Panc1 (cell line): ENCODE measurements at regions not wholly inside any gene's neighbourhood (a gene's known extent, or its start where the extent isn't known, plus 50 kb on each side); places are given as distances from the start of the nearest gene placed in this dataset.
"Not testable (repeated sequence)": the region's sequence is repeated elsewhere in the genome, so short reads cannot be mapped to it uniquely, and the experiment has no call there.

ENCODE experiments used
- ATAC-seq: fragments of 200-7000 bp; cut with Tn5 transposase; 2 replicates; pipeline ENCODE4 v1.9.1; 2020; ENCODE audit warnings: mild to moderate bottlenecking, moderate library complexity
- BruUV-seq: library from RNA; stranded (reverse); fragments of 400-500 nt; replicated peaks from 2 replicates; lab custom pipeline; 2021; lab: Mats Ljungman, UMichigan
- CTCF ChIA-PET: fragments of 300-600 bp; sonication (Branson Sonifier 250); formaldehyde crosslinking; loops from one replicate; lab custom pipeline; 2022; ENCODE audit warnings: antibody characterized with exemption; lab: Charles Lee
- POLR2A ChIA-PET: fragments of 300-600 bp; sonication (Branson Sonifier 250); formaldehyde crosslinking; loops from one replicate; lab custom pipeline; 2022; ENCODE audit warnings: antibody characterized with exemption; lab: Charles Lee
- DNase-seq: peaks from one replicate; pipeline ENCODE4 v3.0.0-alpha.2; 2010; ENCODE audit warnings: low read depth, low spot score
- H3K27ac ChIP-seq: 2 replicates; pipeline ENCODE4 v1.5.1; 2011; ENCODE audit warnings: mild to moderate bottlenecking, low read length, inconsistent platforms
- H3K27me3 ChIP-seq: fragments of 200-500 bp; sonication (Bioruptor generic); 2 replicates; pipeline ENCODE4 v1.6.0; 2014; ENCODE audit warnings: low read length, inconsistent platforms; ENCODE audit not compliant: control insufficient read depth, insufficient read depth
- H3K36me3 ChIP-seq: fragments of 200-500 bp; sonication (Bioruptor generic); 2 replicates; pipeline ENCODE4 v1.5.1; 2014; ENCODE audit warnings: inconsistent platforms, mild to moderate bottlenecking, low read length, moderate library complexity; ENCODE audit not compliant: control insufficient read depth, insufficient read depth
- H3K4me1 ChIP-seq: 2 replicates; pipeline ENCODE4 v1.5.1; 2011; ENCODE audit warnings: inconsistent platforms, mild to moderate bottlenecking, low read length, moderate library complexity; ENCODE audit not compliant: control insufficient read depth, insufficient read depth
- H3K4me3 ChIP-seq, 2 experiments: 2 replicates each; pipeline ENCODE4 v1.5.1; 2011 to 2012; ENCODE audit warnings: low read depth in 2 of 2, low read length in 2 of 2, mild to moderate bottlenecking in 2 of 2, inconsistent platforms in 1 of 2, moderate library complexity in 1 of 2
- H3K9me3 ChIP-seq: fragments of 200-500 bp; sonication (Bioruptor generic); 2 replicates; pipeline ENCODE4 v1.5.1; 2014; ENCODE audit warnings: low read depth, mild to moderate bottlenecking, inconsistent platforms, low read length, moderate library complexity; ENCODE audit not compliant: control insufficient read depth, insufficient read depth
- CTCF ChIP-seq: fragments of 450-650 bp; IDR thresholded peaks from 2 replicates; pipeline ENCODE4 v1.5.1; 2017; ENCODE audit warnings: mild to moderate bottlenecking
- POLR2AphosphoS5 ChIP-seq: IDR thresholded peaks from 2 replicates; pipeline ENCODE4 v1.6.1; 2012; ENCODE audit warnings: mild to moderate bottlenecking, low read depth, low read length, moderate library complexity
- SIN3A ChIP-seq: IDR thresholded peaks from 2 replicates; pipeline ENCODE4 v1.6.1; 2012; ENCODE audit warnings: low read depth, mild to moderate bottlenecking, low read length, moderate library complexity, borderline replicate concordance; ENCODE audit not compliant: insufficient read depth
- TCF7L2 ChIP-seq: IDR thresholded peaks from 2 replicates; pipeline ENCODE4 v1.6.1; 2011; ENCODE audit warnings: mild to moderate bottlenecking, low read depth, low read length, inconsistent platforms
- in situ Hi-C: cut with HindIII; loops from 2 replicates; pipeline ENCODE4 v1.10.0; 2016; ENCODE audit warnings: low sequenced_read_pairs, low pct_unique_long_range_greater_than_20kb
- intact Hi-C: fragments of 100-400 bp; cut with micrococcal nuclease; formaldehyde crosslinking; loops from one replicate; pipeline ENCODE4 v1.10.0; 2022; ENCODE audit not compliant: unreplicated experiment
- TF ChIP-seq, protein P1 (sequence below), 2 experiments: IDR thresholded peaks; 2 replicates each; pipeline ENCODE4 v1.6.1; 2011 to 2012; ENCODE audit warnings: low read depth in 2 of 2, control low read depth in 1 of 2, low read length in 1 of 2, mild to moderate bottlenecking in 1 of 2, moderate library complexity in 1 of 2; ENCODE audit not compliant: insufficient read depth in 1 of 2

GRCh38 chr4:13816472-13816871 lies 188.9 kb upstream of the BOD1L1 start:
- CTCF ChIA-PET, result no interaction called here
- Histone ChIP-seq H3K4me3 (no peak overlapping the region), H3K27me3 (no peaks in the 10 kb centered on the region), H3K9me3 (no peaks in the 10 kb centered on the region), H3K27ac (no peak overlapping the region), H3K36me3 (no peaks in the 10 kb centered on the region), H3K4me1 (no peaks in the 10 kb centered on the region)
- ATAC-seq, result no peak
- POLR2A ChIA-PET, result no interaction called here
- in situ Hi-C loops, result no loop called here
- intact Hi-C loops, result no loop called here
- TF ChIP-seq TCF7L2, result no peak
- TF ChIP-seq POLR2AphosphoS5, result no peak
- no peak for TF ChIP-seq SIN3A
- no peak for DNase-seq
- BruUV-seq, result no TSS peak

- DNase-seq (no peak), ATAC-seq (no peak)
- Histone ChIP-seq H3K27ac (no peak overlapping the region), H3K27me3 (no peaks in the 10 kb centered on the region), H3K4me1 (no peaks in the 10 kb centered on the region), H3K36me3 (no peaks in the 10 kb centered on the region), H3K4me3 (no peak overlapping the region), H3K9me3 (no peaks in the 10 kb centered on the region)
- ChIA-PET CTCF (no interaction called here), POLR2A (no interaction called here)
- in situ Hi-C loops, result no loop called here
- TF ChIP-seq, protein P1, sequence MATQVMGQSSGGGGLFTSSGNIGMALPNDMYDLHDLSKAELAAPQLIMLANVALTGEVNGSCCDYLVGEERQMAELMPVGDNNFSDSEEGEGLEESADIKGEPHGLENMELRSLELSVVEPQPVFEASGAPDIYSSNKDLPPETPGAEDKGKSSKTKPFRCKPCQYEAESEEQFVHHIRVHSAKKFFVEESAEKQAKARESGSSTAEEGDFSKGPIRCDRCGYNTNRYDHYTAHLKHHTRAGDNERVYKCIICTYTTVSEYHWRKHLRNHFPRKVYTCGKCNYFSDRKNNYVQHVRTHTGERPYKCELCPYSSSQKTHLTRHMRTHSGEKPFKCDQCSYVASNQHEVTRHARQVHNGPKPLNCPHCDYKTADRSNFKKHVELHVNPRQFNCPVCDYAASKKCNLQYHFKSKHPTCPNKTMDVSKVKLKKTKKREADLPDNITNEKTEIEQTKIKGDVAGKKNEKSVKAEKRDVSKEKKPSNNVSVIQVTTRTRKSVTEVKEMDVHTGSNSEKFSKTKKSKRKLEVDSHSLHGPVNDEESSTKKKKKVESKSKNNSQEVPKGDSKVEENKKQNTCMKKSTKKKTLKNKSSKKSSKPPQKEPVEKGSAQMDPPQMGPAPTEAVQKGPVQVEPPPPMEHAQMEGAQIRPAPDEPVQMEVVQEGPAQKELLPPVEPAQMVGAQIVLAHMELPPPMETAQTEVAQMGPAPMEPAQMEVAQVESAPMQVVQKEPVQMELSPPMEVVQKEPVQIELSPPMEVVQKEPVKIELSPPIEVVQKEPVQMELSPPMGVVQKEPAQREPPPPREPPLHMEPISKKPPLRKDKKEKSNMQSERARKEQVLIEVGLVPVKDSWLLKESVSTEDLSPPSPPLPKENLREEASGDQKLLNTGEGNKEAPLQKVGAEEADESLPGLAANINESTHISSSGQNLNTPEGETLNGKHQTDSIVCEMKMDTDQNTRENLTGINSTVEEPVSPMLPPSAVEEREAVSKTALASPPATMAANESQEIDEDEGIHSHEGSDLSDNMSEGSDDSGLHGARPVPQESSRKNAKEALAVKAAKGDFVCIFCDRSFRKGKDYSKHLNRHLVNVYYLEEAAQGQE (IDR thresholded peaks at IDR 0.05; ENCODE audit: insufficient read depth in 1 of 2, low read depth in 2 of 2, low read length in 1 of 2), result no peak
- no peak for TF ChIP-seq TCF7L2
- TF ChIP-seq CTCF, result no peak
- TF ChIP-seq SIN3A, result no peak
- no peak for TF ChIP-seq POLR2AphosphoS5
- no TSS peak for BruUV-seq
- intact Hi-C loops, result no loop called here
Observed at GRCh38 chr4:13821522-13821921, 194.0 kb upstream of the BOD1L1 start.

- CTCF ChIA-PET, POLR2A ChIA-PET, H3K9me3 ChIP-seq, intact Hi-C loops, H3K4me1 ChIP-seq, DNase-seq, H3K4me3 ChIP-seq, ATAC-seq, BruUV-seq, in situ Hi-C loops, H3K36me3 ChIP-seq, H3K27ac ChIP-seq, H3K27me3 ChIP-seq: not testable (repeated sequence)
Observed at GRCh38 chr4:13825822-13826221, 198.3 kb upstream of the BOD1L1 start.
